ENCODE measurements at regions not wholly inside any gene's neighbourhood (a gene's known extent, or its start where the extent isn't known, plus 50 kb on each side); places are given as distances from the start of the nearest gene placed in this dataset.

GRCh38 chr1:199794105-199794863 lies 233.2 kb upstream of the NR5A2 start:
- DNase-seq (no peak), FAIRE-seq (no peak)
- H3K36me3 ChIP-seq (ENCODE audit: control insufficient read depth in 3 of 3, insufficient read depth in 2 of 3, low read depth in 1 of 3, low read length in 3 of 3): no peaks in the 10 kb centered on the region
- H3K9me3 ChIP-seq (ENCODE audit: control insufficient read depth in 2 of 2, insufficient read depth in 1 of 2, low read depth in 1 of 2, low read length in 1 of 2): no peaks in the 10 kb centered on the region
- no peak overlapping the region for H3K4me3 ChIP-seq (ENCODE audit: low read depth in 1 of 3, low read length in 3 of 3)
- 79 to 86% (median 83%) methylated on average over 9 of the region's 9 CpGs for WGBS, 3 donors
- H3K27me3 ChIP-seq (ENCODE audit: control insufficient read depth in 3 of 3, insufficient read depth in 3 of 3, low read length in 3 of 3): no peaks in the 10 kb centered on the region
- no peaks in the 10 kb centered on the region for H3K4me1 ChIP-seq (ENCODE audit: control insufficient read depth in 3 of 3, insufficient read depth in 2 of 3, low read depth in 1 of 3, low read length in 2 of 3)
- H3K27ac ChIP-seq (ENCODE audit: low read depth in 1 of 3, low read length in 2 of 3): no peak overlapping the region

GRCh38 chr1:199799116-199799515 lies 228.4 kb upstream of the NR5A2 start:
- 90% methylated on average over 8 of the region's 8 CpGs for WGBS, 3 donors
- FAIRE-seq (no peak), DNase-seq (no peak)
- H3K27ac ChIP-seq (ENCODE audit: low read depth in 1 of 3, low read length in 2 of 3): no peak overlapping the region
- no peaks in the 10 kb centered on the region for H3K27me3 ChIP-seq (ENCODE audit: control insufficient read depth in 3 of 3, insufficient read depth in 3 of 3, low read length in 3 of 3)
- H3K36me3 ChIP-seq (ENCODE audit: control insufficient read depth in 3 of 3, insufficient read depth in 2 of 3, low read depth in 1 of 3, low read length in 3 of 3): no peaks in the 10 kb centered on the region
- H3K4me3 ChIP-seq (ENCODE audit: low read depth in 1 of 3, low read length in 3 of 3): no peak overlapping the region
- no peaks in the 10 kb centered on the region for H3K9me3 ChIP-seq (ENCODE audit: control insufficient read depth in 2 of 2, insufficient read depth in 1 of 2, low read depth in 1 of 2, low read length in 1 of 2)
- no peaks in the 10 kb centered on the region for H3K4me1 ChIP-seq (ENCODE audit: control insufficient read depth in 3 of 3, insufficient read depth in 2 of 3, low read depth in 1 of 3, low read length in 2 of 3)

GRCh38 chr1:199804526-199804925 lies 223.0 kb upstream of the NR5A2 start:
- H3K4me1 ChIP-seq (ENCODE audit: control insufficient read depth in 3 of 3, insufficient read depth in 2 of 3, low read depth in 1 of 3, low read length in 2 of 3): no peaks in the 10 kb centered on the region
- no peaks in the 10 kb centered on the region for H3K9me3 ChIP-seq (ENCODE audit: control insufficient read depth in 2 of 2, insufficient read depth in 1 of 2, low read depth in 1 of 2, low read length in 1 of 2)
- H3K27ac ChIP-seq (ENCODE audit: low read depth in 1 of 3, low read length in 2 of 3): no peak overlapping the region
- 69 to 81% (median 79%) methylated on average over 4 of the region's 4 CpGs for WGBS, 3 donors
- no peak overlapping the region for H3K4me3 ChIP-seq (ENCODE audit: low read depth in 1 of 3, low read length in 3 of 3)
- FAIRE-seq (no peak), DNase-seq (no peak)
- H3K36me3 ChIP-seq (ENCODE audit: control insufficient read depth in 3 of 3, insufficient read depth in 2 of 3, low read depth in 1 of 3, low read length in 3 of 3): no peaks in the 10 kb centered on the region
- H3K27me3 ChIP-seq (ENCODE audit: control insufficient read depth in 3 of 3, insufficient read depth in 3 of 3, low read length in 3 of 3): no peaks in the 10 kb centered on the region

- H3K9me3 ChIP-seq (ENCODE audit: control insufficient read depth in 2 of 2, insufficient read depth in 1 of 2, low read depth in 1 of 2, low read length in 1 of 2): no peaks in the 10 kb centered on the region
- DNase-seq: no peak
- H3K27ac ChIP-seq (ENCODE audit: low read depth in 1 of 3, low read length in 2 of 3): no peak overlapping the region
- no peaks in the 10 kb centered on the region for H3K27me3 ChIP-seq (ENCODE audit: control insufficient read depth in 3 of 3, insufficient read depth in 3 of 3, low read length in 3 of 3)
- 68 to 89% (median 70%) methylated on average over 2 of the region's 2 CpGs for WGBS, 3 donors
- FAIRE-seq: no peak
- no peaks in the 10 kb centered on the region for H3K4me1 ChIP-seq (ENCODE audit: control insufficient read depth in 3 of 3, insufficient read depth in 2 of 3, low read depth in 1 of 3, low read length in 2 of 3)
- no peaks in the 10 kb centered on the region for H3K36me3 ChIP-seq (ENCODE audit: control insufficient read depth in 3 of 3, insufficient read depth in 2 of 3, low read depth in 1 of 3, low read length in 3 of 3)
- no peak overlapping the region for H3K4me3 ChIP-seq (ENCODE audit: low read depth in 1 of 3, low read length in 3 of 3)
Observed at GRCh38 chr1:199808110-199808870, 219.2 kb upstream of the NR5A2 start.

GRCh38 chr1:199809311-199809710 lies 218.2 kb upstream of the NR5A2 start:
- no peak overlapping the region for H3K4me3 ChIP-seq (ENCODE audit: low read depth in 1 of 3, low read length in 3 of 3)
- H3K36me3 ChIP-seq (ENCODE audit: control insufficient read depth in 3 of 3, insufficient read depth in 2 of 3, low read depth in 1 of 3, low read length in 3 of 3): no peaks in the 10 kb centered on the region
- no peaks in the 10 kb centered on the region for H3K9me3 ChIP-seq (ENCODE audit: control insufficient read depth in 2 of 2, insufficient read depth in 1 of 2, low read depth in 1 of 2, low read length in 1 of 2)
- no peak overlapping the region for H3K27ac ChIP-seq (ENCODE audit: low read depth in 1 of 3, low read length in 2 of 3)
- no peak for DNase-seq
- H3K4me1 ChIP-seq (ENCODE audit: control insufficient read depth in 3 of 3, insufficient read depth in 2 of 3, low read depth in 1 of 3, low read length in 2 of 3): no peaks in the 10 kb centered on the region
- FAIRE-seq: no peak
- no peaks in the 10 kb centered on the region for H3K27me3 ChIP-seq (ENCODE audit: control insufficient read depth in 3 of 3, insufficient read depth in 3 of 3, low read length in 3 of 3)
- 52 to 92% (median 77%) methylated on average over 1 of the region's 1 CpG for WGBS, 3 donors

GRCh38 chr1:199811163-199811562 lies 216.3 kb upstream of the NR5A2 start:
- Histone ChIP-seq H3K4me1 (ENCODE audit: control insufficient read depth in 3 of 3, insufficient read depth in 2 of 3, low read depth in 1 of 3, low read length in 2 of 3) (no peaks in the 10 kb centered on the region), H3K27me3 (ENCODE audit: control insufficient read depth in 3 of 3, insufficient read depth in 3 of 3, low read length in 3 of 3) (peaks cover 0 to 2% (median 0%) of the 10 kb centered on the region in 3 donors), H3K9me3 (ENCODE audit: control insufficient read depth in 2 of 2, insufficient read depth in 1 of 2, low read depth in 1 of 2, low read length in 1 of 2) (no peaks in the 10 kb centered on the region), H3K27ac (ENCODE audit: low read depth in 1 of 3, low read length in 2 of 3) (no peak overlapping the region), H3K36me3 (ENCODE audit: control insufficient read depth in 3 of 3, insufficient read depth in 2 of 3, low read depth in 1 of 3, low read length in 3 of 3) (no peaks in the 10 kb centered on the region), H3K4me3 (ENCODE audit: low read depth in 1 of 3, low read length in 3 of 3) (no peak overlapping the region)
- FAIRE-seq: no peak
- 90 to 94% (median 92%) methylated on average over 5 of the region's 5 CpGs for WGBS, 3 donors
- DNase-seq: no peak

- Histone ChIP-seq H3K36me3 (ENCODE audit: control insufficient read depth in 3 of 3, insufficient read depth in 2 of 3, low read depth in 1 of 3, low read length in 3 of 3) (no peaks in the 10 kb centered on the region), H3K9me3 (ENCODE audit: control insufficient read depth in 2 of 2, insufficient read depth in 1 of 2, low read depth in 1 of 2, low read length in 1 of 2) (no peaks in the 10 kb centered on the region), H3K27me3 (ENCODE audit: control insufficient read depth in 3 of 3, insufficient read depth in 3 of 3, low read length in 3 of 3) (peaks cover 0 to 2% (median 0%) of the 10 kb centered on the region in 3 donors), H3K4me3 (ENCODE audit: low read depth in 1 of 3, low read length in 3 of 3) (no peak overlapping the region), H3K27ac (ENCODE audit: low read depth in 1 of 3, low read length in 2 of 3) (no peak overlapping the region), H3K4me1 (ENCODE audit: control insufficient read depth in 3 of 3, insufficient read depth in 2 of 3, low read depth in 1 of 3, low read length in 2 of 3) (no peaks in the 10 kb centered on the region)
- no peak for FAIRE-seq
- DNase-seq: no peak
- 73 to 77% (median 75%) methylated on average over 4 of the region's 4 CpGs for WGBS, 3 donors
Observed at GRCh38 chr1:199813198-199813597, 214.3 kb upstream of the NR5A2 start.

GRCh38 chr1:199815947-199816346 lies 211.6 kb upstream of the NR5A2 start:
- no peak overlapping the region for H3K4me3 ChIP-seq (ENCODE audit: low read depth in 1 of 3, low read length in 3 of 3)
- no peaks in the 10 kb centered on the region for H3K36me3 ChIP-seq (ENCODE audit: control insufficient read depth in 3 of 3, insufficient read depth in 2 of 3, low read depth in 1 of 3, low read length in 3 of 3)
- no peak for FAIRE-seq
- no peaks in the 10 kb centered on the region for H3K4me1 ChIP-seq (ENCODE audit: control insufficient read depth in 3 of 3, insufficient read depth in 2 of 3, low read depth in 1 of 3, low read length in 2 of 3)
- DNase-seq: no peak
- H3K27me3 ChIP-seq (ENCODE audit: control insufficient read depth in 3 of 3, insufficient read depth in 3 of 3, low read length in 3 of 3): peaks cover 0 to 2% (median 0%) of the 10 kb centered on the region in 3 donors
- WGBS, 3 donors: 67 to 83% (median 79%) methylated on average over 3 of the region's 3 CpGs
- no peak overlapping the region for H3K27ac ChIP-seq (ENCODE audit: low read depth in 1 of 3, low read length in 2 of 3)
- H3K9me3 ChIP-seq (ENCODE audit: control insufficient read depth in 2 of 2, insufficient read depth in 1 of 2, low read depth in 1 of 2, low read length in 1 of 2): no peaks in the 10 kb centered on the region
